Gastroesophageal sphincter (tissue), 3 donors: ENCODE measurements at regions not wholly inside any gene's neighbourhood (a gene's known extent, or its start where the extent isn't known, plus 50 kb on each side); places are given as distances from the start of the nearest gene placed in this dataset.

Experiments
- CTCF ChIP-seq, 4 experiments: fragments of 200-600 bp in 2 of 4; fragments of 450-650 bp in 2 of 4; sonication (generic) in 1 of 4; IDR thresholded peaks; one replicate each; pipeline ENCODE4 v1.5.1; 2017 to 2019; ENCODE audit warnings: antibody characterized with exemption in 4 of 4, mild to moderate bottlenecking in 2 of 4, moderate library complexity in 2 of 4
- EP300 ChIP-seq: sonication (generic); formaldehyde crosslinking; IDR thresholded peaks from one replicate; pipeline ENCODE4 v1.6.1; 2017; ENCODE audit warnings: antibody characterized with exemption, mild to moderate bottlenecking
- POLR2A ChIP-seq, 2 donors: fragments of 450-650 bp; IDR thresholded peaks; one replicate each; pipeline ENCODE4 v1.6.1; 2017; ENCODE audit warnings: antibody characterized with exemption in 2 of 2, mild to moderate bottlenecking in 2 of 2, moderate library complexity in 1 of 2
- POLR2AphosphoS5 ChIP-seq: sonication (generic); formaldehyde crosslinking; IDR thresholded peaks from one replicate; pipeline ENCODE4 v1.6.1; 2017; ENCODE audit warnings: antibody characterized with exemption

GRCh38 chr14:23712287-23712686 is 76.1 kb downstream of the DHRS2 start:
- TF ChIP-seq POLR2A (IDR thresholded peaks at IDR 0.05) (no peak), CTCF (IDR thresholded peaks at IDR 0.05) (no peak), EP300 (no peak), POLR2AphosphoS5 (no peak)
